Sigmoid colon (tissue), 6 donors: ENCODE measurements at regions not wholly inside any gene's neighbourhood (a gene's known extent, or its start where the extent isn't known, plus 50 kb on each side); places are given as distances from the start of the nearest gene placed in this dataset.

Source experiments
- DNase-seq: peaks from one replicate; pipeline ENCODE4 v3.0.0-alpha.2; 2019
- H3K27ac ChIP-seq, 4 donors: fragments of 200-600 bp; sonication (generic); one replicate each; pipeline ENCODE4 v1.5.1; 2016 to 2019; ENCODE audit warnings: mild to moderate bottlenecking in 1 of 4
- H3K27me3 ChIP-seq, 3 donors: fragments of 200-600 bp; sonication (generic); one replicate each; pipeline ENCODE4 v1.5.1; 2019; ENCODE audit warnings: mild to moderate bottlenecking in 1 of 3
- H3K36me3 ChIP-seq, 4 donors: fragments of 200-600 bp; sonication (generic); one replicate each; pipeline ENCODE4 v1.5.1; 2016 to 2019
- H3K4me1 ChIP-seq, 4 donors: fragments of 200-600 bp; sonication (generic); one replicate each; pipeline ENCODE4 v1.5.1; 2017 to 2019
- H3K4me3 ChIP-seq, 4 donors: fragments of 200-600 bp; sonication (generic); one replicate each; pipeline ENCODE4 v1.5.1; 2017 to 2019; ENCODE audit warnings: mild to moderate bottlenecking in 2 of 4, moderate library complexity in 1 of 4
- H3K9me3 ChIP-seq, 4 donors: fragments of 200-600 bp in 3 of 4; sonication (generic) in 3 of 4; one replicate each; pipeline versions ENCODE4 v1.5.1 to v1.6.1; 2013 to 2019
- EP300 ChIP-seq, 4 donors: sonication (generic); formaldehyde crosslinking; IDR thresholded peaks; one replicate each; pipeline ENCODE4 v1.6.1; 2017; ENCODE audit warnings: antibody characterized with exemption in 4 of 4
- POLR2A ChIP-seq, 2 donors: fragments of 450-650 bp; IDR thresholded peaks; one replicate each; pipeline ENCODE4 v1.6.1; 2016; ENCODE audit warnings: antibody characterized with exemption in 2 of 2, mild to moderate bottlenecking in 2 of 2, moderate library complexity in 2 of 2
- POLR2AphosphoS5 ChIP-seq, 4 donors: sonication (generic); formaldehyde crosslinking; IDR thresholded peaks; one replicate each; pipeline ENCODE4 v1.6.1; 2017; ENCODE audit warnings: antibody characterized with exemption in 4 of 4
- WGBS, 2 donors: extraction: QIAGEN DNeasy Blood & Tissue Kit; methylation state at CpG; one replicate each; pipeline ENCODE4 v1.1.7; 2013; 5-methylcytosine and 5-hydroxymethylcytosine counted together
- intact Hi-C: fragments of 100-400 bp; cut with DNase I; formaldehyde crosslinking; loops from one replicate; pipeline ENCODE4 v1.15.1; 2023
- TF ChIP-seq, protein P1 (sequence below), 4 experiments: fragments of 450-650 bp in 3 of 4; fragments of 200-600 bp in 1 of 4; IDR thresholded peaks; one replicate each; pipeline ENCODE4 v1.5.1; 2016 to 2019; ENCODE audit warnings: antibody characterized with exemption in 4 of 4, mild to moderate bottlenecking in 3 of 4, moderate library complexity in 2 of 4
- donor health status: healthy with polysubstance abuse.
- donor health status: healthy.

DNA sequence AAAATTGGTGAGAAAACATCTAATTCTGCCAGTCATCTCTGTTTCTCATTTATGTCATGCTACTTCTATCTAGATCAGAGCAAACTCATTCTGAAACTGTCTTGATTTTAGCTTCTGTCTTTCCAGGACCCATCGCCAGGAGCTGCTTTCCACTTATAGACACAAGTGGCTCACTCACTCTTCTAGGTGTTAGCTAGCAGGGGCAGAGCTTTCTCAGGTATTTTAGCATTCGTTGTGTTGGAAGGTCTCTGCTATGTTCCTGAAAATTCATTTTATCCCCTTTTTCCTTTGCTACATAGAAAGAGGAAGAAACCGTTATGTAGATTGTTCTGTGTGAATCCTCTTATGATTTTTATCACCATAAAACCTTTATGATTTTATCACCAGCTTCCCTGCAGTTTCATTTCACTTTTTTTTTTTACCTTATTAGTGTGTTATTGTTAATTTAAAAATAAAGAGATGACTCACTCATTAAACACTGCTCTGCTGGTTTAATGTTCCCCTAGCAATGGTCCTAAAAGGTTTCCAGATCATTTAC lies 246.6 kb upstream of the AADAT start:
- TF ChIP-seq POLR2A (IDR thresholded peaks at IDR 0.05) (no peak), EP300 (IDR thresholded peaks at IDR 0.05) (no peak), POLR2AphosphoS5 (IDR thresholded peaks at IDR 0.05) (no peak)
- TF ChIP-seq, protein P1, sequence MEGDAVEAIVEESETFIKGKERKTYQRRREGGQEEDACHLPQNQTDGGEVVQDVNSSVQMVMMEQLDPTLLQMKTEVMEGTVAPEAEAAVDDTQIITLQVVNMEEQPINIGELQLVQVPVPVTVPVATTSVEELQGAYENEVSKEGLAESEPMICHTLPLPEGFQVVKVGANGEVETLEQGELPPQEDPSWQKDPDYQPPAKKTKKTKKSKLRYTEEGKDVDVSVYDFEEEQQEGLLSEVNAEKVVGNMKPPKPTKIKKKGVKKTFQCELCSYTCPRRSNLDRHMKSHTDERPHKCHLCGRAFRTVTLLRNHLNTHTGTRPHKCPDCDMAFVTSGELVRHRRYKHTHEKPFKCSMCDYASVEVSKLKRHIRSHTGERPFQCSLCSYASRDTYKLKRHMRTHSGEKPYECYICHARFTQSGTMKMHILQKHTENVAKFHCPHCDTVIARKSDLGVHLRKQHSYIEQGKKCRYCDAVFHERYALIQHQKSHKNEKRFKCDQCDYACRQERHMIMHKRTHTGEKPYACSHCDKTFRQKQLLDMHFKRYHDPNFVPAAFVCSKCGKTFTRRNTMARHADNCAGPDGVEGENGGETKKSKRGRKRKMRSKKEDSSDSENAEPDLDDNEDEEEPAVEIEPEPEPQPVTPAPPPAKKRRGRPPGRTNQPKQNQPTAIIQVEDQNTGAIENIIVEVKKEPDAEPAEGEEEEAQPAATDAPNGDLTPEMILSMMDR (IDR thresholded peaks at IDR 0.05), result no peak
- 67 to 69% methylated on average over 3 of the region's 3 CpGs for WGBS, 2 donors
- Histone ChIP-seq H3K27me3 (no peaks in the 10 kb centered on the region), H3K4me1 (no peaks in the 10 kb centered on the region), H3K36me3 (no peaks in the 10 kb centered on the region), H3K27ac (no peak overlapping the region), H3K9me3 (peaks cover 0 to 4% (median 2%) of the 10 kb centered on the region in 4 donors), H3K4me3 (no peak overlapping the region)
- intact Hi-C loops, result no loop called here
- no peak for DNase-seq

DNA sequence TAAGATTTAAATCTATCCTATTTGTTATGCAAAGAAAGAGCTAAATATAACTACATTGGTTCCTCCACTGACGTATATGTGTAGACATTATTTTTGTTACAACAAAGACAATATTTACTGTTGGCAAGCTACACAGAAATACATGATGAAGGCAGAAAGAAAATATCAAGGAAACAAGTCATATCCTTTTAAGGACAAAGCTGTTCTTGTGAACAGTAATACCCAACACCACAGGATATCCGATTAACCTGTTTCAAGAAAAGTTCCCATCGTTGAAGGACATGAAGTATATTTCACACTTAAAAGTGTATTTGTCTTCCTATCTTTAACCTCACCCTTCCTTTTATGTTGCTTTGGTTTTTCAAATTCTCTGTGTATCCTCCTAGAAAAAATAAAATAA lies 235.8 kb upstream of the AADAT start:
- H3K27me3 ChIP-seq, result no peaks in the 10 kb centered on the region
- no peak for TF ChIP-seq POLR2A (IDR thresholded peaks at IDR 0.05)
- no peak for TF ChIP-seq POLR2AphosphoS5 (IDR thresholded peaks at IDR 0.05)
- TF ChIP-seq EP300 (IDR thresholded peaks at IDR 0.05), result no peak
- TF ChIP-seq, protein P1 (IDR thresholded peaks at IDR 0.05), result no peak
- H3K4me3 ChIP-seq, result no peak overlapping the region
- DNase-seq, result no peak
- no peaks in the 10 kb centered on the region for H3K36me3 ChIP-seq
- intact Hi-C loops, result no loop called here
- no peaks in the 10 kb centered on the region for H3K9me3 ChIP-seq
- no peaks in the 10 kb centered on the region for H3K4me1 ChIP-seq
- H3K27ac ChIP-seq, result no peak overlapping the region
- WGBS, 2 donors, result 57 to 81% methylated on average over 3 of the region's 3 CpGs

DNA sequence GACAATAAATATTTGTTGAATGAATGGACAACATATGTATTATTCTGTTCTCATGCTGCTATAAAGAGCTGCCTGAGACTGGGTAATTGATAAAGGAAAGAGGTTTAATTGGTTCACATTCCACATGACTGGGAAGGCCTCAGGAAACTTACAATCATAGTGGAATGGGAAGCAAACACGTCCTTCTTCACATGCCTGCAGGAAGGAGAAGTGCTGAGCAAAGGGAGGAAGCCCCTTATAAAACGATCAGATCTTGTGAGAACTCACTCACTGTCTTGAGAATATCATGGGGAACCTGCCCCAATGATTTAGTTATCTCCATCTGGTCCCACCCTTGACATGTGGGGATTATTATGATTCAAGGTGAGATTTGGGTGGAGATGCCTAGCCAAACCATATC lies 233.9 kb upstream of the AADAT start:
- no peak for DNase-seq
- no peaks in the 10 kb centered on the region for H3K4me1 ChIP-seq
- no peaks in the 10 kb centered on the region for H3K27me3 ChIP-seq

DNA sequence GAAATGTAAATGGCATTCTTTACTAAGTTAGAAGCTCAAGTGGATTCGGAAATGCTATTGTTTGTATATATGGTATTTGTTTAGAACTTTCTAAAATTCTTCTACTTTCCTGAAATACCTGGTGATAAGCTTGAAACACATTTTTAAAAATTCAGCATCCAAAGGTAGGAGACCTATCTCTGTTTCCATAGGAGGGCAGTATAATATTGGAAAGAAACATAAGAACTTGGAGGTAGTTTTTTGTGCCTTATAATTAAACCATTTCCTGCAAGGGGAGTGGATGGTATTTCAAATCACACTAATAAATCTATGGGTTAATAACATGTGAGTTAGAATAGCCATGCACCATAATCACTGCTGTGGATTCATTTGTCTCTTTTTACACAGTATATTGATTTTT lies 217.4 kb upstream of the AADAT start:
- TF ChIP-seq POLR2A (IDR thresholded peaks at IDR 0.05) (no peak), POLR2AphosphoS5 (IDR thresholded peaks at IDR 0.05) (no peak), EP300 (IDR thresholded peaks at IDR 0.05) (no peak)
- TF ChIP-seq, protein P1 (IDR thresholded peaks at IDR 0.05), result no peak
- WGBS, 2 donors, result 70 to 73% methylated on average over 1 of the region's 1 CpG
- Histone ChIP-seq H3K4me3 (no peak overlapping the region), H3K27ac (no peak overlapping the region), H3K9me3 (no peaks in the 10 kb centered on the region), H3K4me1 (no peaks in the 10 kb centered on the region), H3K36me3 (no peaks in the 10 kb centered on the region), H3K27me3 (no peaks in the 10 kb centered on the region)
- intact Hi-C loops, result no loop called here
- no peak for DNase-seq

More for the DNA sequence above, 233.9 kb upstream of the AADAT start:
- Histone ChIP-seq H3K36me3 (no peaks in the 10 kb centered on the region), H3K9me3 (no peaks in the 10 kb centered on the region), H3K27ac (no peak overlapping the region), H3K4me3 (no peak overlapping the region)
- intact Hi-C loops, result no loop called here
- TF ChIP-seq POLR2AphosphoS5 (IDR thresholded peaks at IDR 0.05) (no peak), POLR2A (IDR thresholded peaks at IDR 0.05) (no peak)
- 68 to 69% methylated on average over 2 of the region's 2 CpGs for WGBS, 2 donors

DNA sequence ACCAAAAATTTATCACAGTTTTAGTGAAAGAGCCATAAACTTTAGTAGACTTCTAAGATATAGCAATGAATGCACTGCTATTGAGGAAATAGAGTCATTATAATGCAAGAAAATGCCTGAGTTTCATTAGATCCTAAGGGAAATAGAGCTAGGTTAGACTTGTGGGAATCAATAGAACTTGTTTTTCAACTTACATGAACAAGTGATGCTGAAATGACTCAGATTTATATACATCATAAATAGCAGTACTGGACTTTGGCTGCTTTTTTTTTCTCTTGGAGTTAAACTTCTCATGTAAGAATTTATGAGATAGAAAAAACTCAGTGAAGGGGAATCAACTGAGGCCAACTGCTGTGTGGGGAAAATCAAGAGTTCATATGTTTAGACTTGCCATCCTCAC lies 216.5 kb upstream of the AADAT start:
- no peak overlapping the region for H3K4me3 ChIP-seq
- H3K4me1 ChIP-seq, result no peaks in the 10 kb centered on the region
- H3K9me3 ChIP-seq, result no peaks in the 10 kb centered on the region
- no peak for DNase-seq
- no peaks in the 10 kb centered on the region for H3K36me3 ChIP-seq
- H3K27ac ChIP-seq, result no peak overlapping the region
- no peak for TF ChIP-seq POLR2A (IDR thresholded peaks at IDR 0.05)
- TF ChIP-seq, protein P1 (IDR thresholded peaks at IDR 0.05), result no peak
- TF ChIP-seq POLR2AphosphoS5 (IDR thresholded peaks at IDR 0.05), result no peak
- no peak for TF ChIP-seq EP300 (IDR thresholded peaks at IDR 0.05)
- H3K27me3 ChIP-seq, result no peaks in the 10 kb centered on the region
- intact Hi-C loops, result no loop called here
